ENCODE measurements at regions not wholly inside any gene's neighbourhood (a gene's known extent, or its start where the extent isn't known, plus 50 kb on each side); places are given as distances from the start of the nearest gene placed in this dataset.

GRCh38 chr11:80816966-80817365, 1376.1 kb upstream of the TENM4 start:
- no peak for TF ChIP-seq CTCF (IDR thresholded peaks at IDR 0.05)
- TF ChIP-seq POLR2A (IDR thresholded peaks at IDR 0.05) = no peak
